Muscle layer of colon (tissue), 2 donors: ENCODE measurements at regions not wholly inside any gene's neighbourhood (a gene's known extent, or its start where the extent isn't known, plus 50 kb on each side); places are given as distances from the start of the nearest gene placed in this dataset.
"Not testable (repeated sequence)": the region's sequence is repeated elsewhere in the genome, so short reads cannot be mapped to it uniquely, and the experiment has no call there.

Source experiments
- H3K27ac ChIP-seq: one replicate; pipeline ENCODE4 v1.7.0; 2013; ENCODE audit warnings: low read depth, mild to moderate bottlenecking, low read length, moderate library complexity
- H3K27me3 ChIP-seq, 2 donors: one replicate each; pipeline ENCODE4 v1.7.0; 2013; ENCODE audit warnings: low read length in 2 of 2, mild to moderate bottlenecking in 2 of 2; ENCODE audit not compliant: insufficient read depth in 2 of 2, control insufficient read depth in 1 of 2
- H3K36me3 ChIP-seq: one replicate; pipeline ENCODE4 v1.7.0; 2013; ENCODE audit warnings: mild to moderate bottlenecking, low read length; ENCODE audit not compliant: insufficient read depth
- H3K4me1 ChIP-seq: one replicate; pipeline ENCODE4 v1.7.0; 2013; ENCODE audit warnings: mild to moderate bottlenecking, low read length; ENCODE audit not compliant: insufficient read depth
- H3K4me3 ChIP-seq, 2 donors: one replicate each; pipeline ENCODE4 v1.7.0; 2013; ENCODE audit warnings: low read length in 2 of 2, low read depth in 1 of 2, mild to moderate bottlenecking in 1 of 2, moderate library complexity in 1 of 2
- H3K9ac ChIP-seq: one replicate; pipeline ENCODE4 v1.7.0; 2013; ENCODE audit warnings: low read length
- H3K9me3 ChIP-seq: one replicate; pipeline ENCODE4 v1.7.0; 2013; ENCODE audit warnings: mild to moderate bottlenecking, low read length
- donor health status: abdominal sarcoma.
- donor health status: Adenocarcinoma of cecum.

- H3K4me1 ChIP-seq: peaks cover 6% of the 10 kb centered on the region
- H3K27ac ChIP-seq: no peak overlapping the region
- no peaks in the 10 kb centered on the region for H3K27me3 ChIP-seq
- H3K9me3 ChIP-seq: no peaks in the 10 kb centered on the region
- H3K9ac ChIP-seq: no peak overlapping the region
- H3K4me3 ChIP-seq: no peak overlapping the region
- no peaks in the 10 kb centered on the region for H3K36me3 ChIP-seq
Observed at GRCh38 chr5:99020698-99021048, 91.9 kb upstream of the CHD1 start.

- Histone ChIP-seq H3K9me3 (no peaks in the 10 kb centered on the region), H3K9ac (no peak overlapping the region), H3K36me3 (no peaks in the 10 kb centered on the region), H3K27ac (no peak overlapping the region), H3K27me3 (no peaks in the 10 kb centered on the region), H3K4me1 (peaks cover 6% of the 10 kb centered on the region), H3K4me3 (no peak overlapping the region)
Observed at GRCh38 chr5:99019812-99020697, 91.2 kb upstream of the CHD1 start.

GRCh38 chr5:99019254-99019653 is 90.4 kb upstream of the CHD1 start:
- Histone ChIP-seq H3K27ac (no peak overlapping the region), H3K9me3 (no peaks in the 10 kb centered on the region), H3K4me1 (peaks cover 6% of the 10 kb centered on the region), H3K36me3 (no peaks in the 10 kb centered on the region), H3K9ac (no peak overlapping the region), H3K4me3 (no peak overlapping the region), H3K27me3 (no peaks in the 10 kb centered on the region)

- Histone ChIP-seq H3K27ac (no peak overlapping the region), H3K4me1 (no peaks in the 10 kb centered on the region), H3K9ac (no peak overlapping the region), H3K27me3 (no peaks in the 10 kb centered on the region), H3K4me3 (no peak overlapping the region), H3K9me3 (no peaks in the 10 kb centered on the region), H3K36me3 (no peaks in the 10 kb centered on the region)
Observed at GRCh38 chr5:99010294-99010693, 81.5 kb upstream of the CHD1 start.

DNA sequence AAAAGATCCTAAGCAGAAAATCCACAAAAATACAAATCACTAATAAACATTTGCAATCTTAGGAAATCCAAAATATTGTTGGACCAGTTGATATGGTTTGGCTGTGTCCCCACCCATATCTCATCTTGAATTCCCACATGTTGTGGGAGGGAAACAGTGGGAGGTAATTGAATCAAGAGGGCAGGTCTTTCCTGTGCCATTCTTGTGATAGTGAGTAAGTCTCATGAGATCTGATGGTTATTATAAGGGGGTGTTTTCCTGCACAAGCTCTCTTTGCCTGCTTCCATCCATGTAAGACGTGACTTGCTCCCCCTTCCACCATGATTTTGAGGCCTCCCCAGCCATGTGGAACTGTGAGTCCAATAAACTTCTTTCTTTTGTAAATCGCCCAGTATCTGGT is 79.2 kb upstream of the CHD1 start:
- H3K9me3 ChIP-seq, H3K4me3 ChIP-seq, H3K36me3 ChIP-seq, H3K4me1 ChIP-seq, H3K27ac ChIP-seq, H3K9ac ChIP-seq, H3K27me3 ChIP-seq: not testable (repeated sequence)

DNA sequence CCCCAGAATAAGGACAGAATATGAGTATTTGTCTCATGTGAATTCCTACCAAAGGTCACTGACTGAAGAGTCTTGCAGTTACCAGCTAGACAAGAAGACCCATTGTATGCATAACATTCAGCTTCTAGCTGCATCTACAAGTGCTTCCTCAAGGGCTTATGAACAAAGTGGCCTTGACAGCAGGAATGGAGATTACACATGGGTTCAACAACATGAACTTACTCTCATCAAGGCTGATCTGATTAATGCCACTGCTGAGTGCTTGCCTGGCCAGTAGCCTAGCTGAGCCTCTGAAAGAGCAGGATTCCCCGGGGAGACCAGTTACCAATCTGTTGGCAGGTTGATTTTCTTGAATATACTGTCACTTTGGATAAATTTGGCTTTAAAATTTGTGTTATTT is 76.7 kb upstream of the CHD1 start:
- no peaks in the 10 kb centered on the region for H3K9me3 ChIP-seq
- no peak overlapping the region for H3K27ac ChIP-seq
- no peaks in the 10 kb centered on the region for H3K36me3 ChIP-seq
- no peaks in the 10 kb centered on the region for H3K27me3 ChIP-seq
- no peaks in the 10 kb centered on the region for H3K4me1 ChIP-seq
- no peak overlapping the region for H3K9ac ChIP-seq
- no peak overlapping the region for H3K4me3 ChIP-seq

GRCh38 chr5:99004960-99005359 is 76.2 kb upstream of the CHD1 start:
- Histone ChIP-seq H3K4me3 (no peak overlapping the region), H3K4me1 (no peaks in the 10 kb centered on the region), H3K27ac (no peak overlapping the region), H3K27me3 (no peaks in the 10 kb centered on the region), H3K9me3 (no peaks in the 10 kb centered on the region), H3K9ac (no peak overlapping the region), H3K36me3 (no peaks in the 10 kb centered on the region)

DNA sequence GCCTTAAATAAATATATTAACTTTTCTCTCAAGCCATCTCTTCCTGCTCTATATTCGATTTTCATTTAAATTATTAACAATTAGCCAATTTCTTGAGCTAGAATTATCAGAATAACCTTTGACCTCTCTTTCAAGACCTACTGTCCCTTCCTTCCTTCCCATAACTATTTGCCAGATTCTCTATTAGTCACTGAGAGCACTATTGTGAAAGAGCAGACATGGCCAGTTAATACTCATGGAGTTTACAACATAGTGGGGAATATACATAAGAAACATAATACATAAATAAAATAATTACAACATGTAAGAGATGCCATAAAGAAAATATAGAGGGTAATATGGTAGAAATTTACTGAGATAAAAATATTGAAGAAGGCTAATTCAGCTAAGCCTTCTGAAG is 72.1 kb upstream of the CHD1 start:
- Histone ChIP-seq H3K27me3 (no peaks in the 10 kb centered on the region), H3K4me1 (no peaks in the 10 kb centered on the region), H3K27ac (no peak overlapping the region), H3K36me3 (no peaks in the 10 kb centered on the region), H3K4me3 (no peak overlapping the region), H3K9me3 (no peaks in the 10 kb centered on the region), H3K9ac (no peak overlapping the region)

GRCh38 chr5:99000221-99000620 is 71.4 kb upstream of the CHD1 start:
- no peaks in the 10 kb centered on the region for H3K27me3 ChIP-seq
- no peak overlapping the region for H3K4me3 ChIP-seq

GRCh38 chr5:98999631-99000030 is 70.8 kb upstream of the CHD1 start:
- Histone ChIP-seq H3K9me3 (no peaks in the 10 kb centered on the region), H3K9ac (no peak overlapping the region), H3K36me3 (no peaks in the 10 kb centered on the region), H3K4me3 (no peak overlapping the region), H3K4me1 (no peaks in the 10 kb centered on the region), H3K27ac (no peak overlapping the region), H3K27me3 (no peaks in the 10 kb centered on the region)

More at GRCh38 chr5:99000221-99000620, 71.4 kb upstream of the CHD1 start:
- Histone ChIP-seq H3K4me1 (no peaks in the 10 kb centered on the region), H3K27ac (no peak overlapping the region), H3K9ac (no peak overlapping the region), H3K36me3 (no peaks in the 10 kb centered on the region), H3K9me3 (no peaks in the 10 kb centered on the region)

DNA sequence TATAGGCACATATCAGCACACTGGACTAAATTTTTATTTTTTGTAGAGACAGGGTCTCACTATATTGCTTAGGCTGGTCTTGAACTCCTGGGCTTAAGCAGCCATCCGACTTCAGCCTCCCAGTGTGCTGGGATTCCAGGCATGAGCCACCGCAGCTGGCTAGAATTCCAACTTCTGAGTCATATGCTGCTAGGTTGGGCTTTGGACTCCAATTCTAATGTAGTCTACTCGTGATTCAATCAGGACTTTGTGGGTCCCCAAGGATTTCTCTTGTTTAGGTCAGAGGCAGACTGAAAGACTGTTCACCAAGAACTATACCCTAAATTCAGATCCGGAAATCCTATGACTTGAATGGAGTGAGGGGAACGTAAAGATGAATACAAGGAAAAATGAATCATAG is 68.2 kb upstream of the CHD1 start:
- H3K36me3 ChIP-seq: no peaks in the 10 kb centered on the region
- no peak overlapping the region for H3K27ac ChIP-seq
- H3K4me1 ChIP-seq: no peaks in the 10 kb centered on the region
- no peak overlapping the region for H3K4me3 ChIP-seq
- H3K9ac ChIP-seq: no peak overlapping the region
- no peaks in the 10 kb centered on the region for H3K9me3 ChIP-seq
- no peaks in the 10 kb centered on the region for H3K27me3 ChIP-seq

- Histone ChIP-seq H3K4me1 (no peaks in the 10 kb centered on the region), H3K9ac (no peak overlapping the region), H3K4me3 (no peak overlapping the region), H3K27ac (no peak overlapping the region), H3K36me3 (no peaks in the 10 kb centered on the region), H3K27me3 (no peaks in the 10 kb centered on the region), H3K9me3 (no peaks in the 10 kb centered on the region)
Observed at GRCh38 chr5:98994611-98995010, 65.8 kb upstream of the CHD1 start.
